ENCODE measurements at regions not wholly inside any gene's neighbourhood (a gene's known extent, or its start where the extent isn't known, plus 50 kb on each side); places are given as distances from the start of the nearest gene placed in this dataset.

DNA sequence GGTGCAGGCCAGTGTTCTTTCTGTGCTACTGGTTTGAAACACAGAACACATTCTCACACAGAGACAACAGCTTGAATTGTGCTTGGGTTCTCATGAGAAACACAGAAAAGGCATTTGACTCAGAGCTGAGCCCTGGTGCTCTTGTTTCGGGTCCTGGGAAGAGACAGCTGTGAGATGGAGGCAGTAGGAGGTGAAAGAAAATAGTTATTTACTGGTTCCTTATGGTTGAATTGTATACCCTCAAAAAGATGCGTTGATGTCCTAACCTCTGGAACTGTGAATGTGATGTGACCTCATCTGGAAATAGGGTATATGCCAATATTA lies 87.1 kb upstream of the RPS6KA2 start:
- TF ChIP-seq, protein P1, sequence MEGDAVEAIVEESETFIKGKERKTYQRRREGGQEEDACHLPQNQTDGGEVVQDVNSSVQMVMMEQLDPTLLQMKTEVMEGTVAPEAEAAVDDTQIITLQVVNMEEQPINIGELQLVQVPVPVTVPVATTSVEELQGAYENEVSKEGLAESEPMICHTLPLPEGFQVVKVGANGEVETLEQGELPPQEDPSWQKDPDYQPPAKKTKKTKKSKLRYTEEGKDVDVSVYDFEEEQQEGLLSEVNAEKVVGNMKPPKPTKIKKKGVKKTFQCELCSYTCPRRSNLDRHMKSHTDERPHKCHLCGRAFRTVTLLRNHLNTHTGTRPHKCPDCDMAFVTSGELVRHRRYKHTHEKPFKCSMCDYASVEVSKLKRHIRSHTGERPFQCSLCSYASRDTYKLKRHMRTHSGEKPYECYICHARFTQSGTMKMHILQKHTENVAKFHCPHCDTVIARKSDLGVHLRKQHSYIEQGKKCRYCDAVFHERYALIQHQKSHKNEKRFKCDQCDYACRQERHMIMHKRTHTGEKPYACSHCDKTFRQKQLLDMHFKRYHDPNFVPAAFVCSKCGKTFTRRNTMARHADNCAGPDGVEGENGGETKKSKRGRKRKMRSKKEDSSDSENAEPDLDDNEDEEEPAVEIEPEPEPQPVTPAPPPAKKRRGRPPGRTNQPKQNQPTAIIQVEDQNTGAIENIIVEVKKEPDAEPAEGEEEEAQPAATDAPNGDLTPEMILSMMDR (IDR thresholded peaks at IDR 0.05) = no peak
- no peak for TF ChIP-seq POLR2A (IDR thresholded peaks at IDR 0.05)
